GM18868 (cell line): ENCODE measurements at regions not wholly inside any gene's neighbourhood (a gene's known extent, or its start where the extent isn't known, plus 50 kb on each side); places are given as distances from the start of the nearest gene placed in this dataset.

Source experiments
- ATAC-seq: cut with Tn5 transposase; IDR thresholded peaks from one replicate; pipeline ENCODE4 v1.9.1; 2021; ENCODE audit warnings: mild to moderate bottlenecking, moderate library complexity; ENCODE audit not compliant: unreplicated experiment

- ATAC-seq: no peak
These were observed 100.2 kb upstream of the CASZ1 start for GRCh38 chr1:10896673-10897072.

- no peak for ATAC-seq
These were observed 101.0 kb upstream of the CASZ1 start for GRCh38 chr1:10897321-10897980.

GRCh38 chr1:10897981-10898728 is 101.7 kb upstream of the CASZ1 start:
- no peak for ATAC-seq

DNA sequence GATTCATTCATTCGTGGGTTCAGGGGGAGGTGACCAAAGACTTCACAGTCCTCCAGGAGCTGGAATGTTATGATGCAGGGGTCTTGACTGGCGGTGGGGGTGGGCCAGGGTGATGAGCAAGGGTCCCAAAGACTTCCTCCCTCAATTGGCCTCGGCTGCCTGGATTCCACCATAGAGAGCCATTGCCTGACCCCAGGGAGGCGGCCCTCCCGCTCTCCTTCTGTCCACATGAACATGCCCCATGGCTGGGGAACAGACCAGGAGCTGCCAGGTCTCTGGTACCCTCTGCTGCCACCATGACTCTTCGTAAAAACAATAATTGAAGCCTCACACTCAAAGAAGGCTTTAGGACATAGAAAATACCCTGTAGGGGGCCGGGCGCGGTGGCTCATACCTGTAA is 102.5 kb upstream of the CASZ1 start:
- ATAC-seq: no peak

DNA sequence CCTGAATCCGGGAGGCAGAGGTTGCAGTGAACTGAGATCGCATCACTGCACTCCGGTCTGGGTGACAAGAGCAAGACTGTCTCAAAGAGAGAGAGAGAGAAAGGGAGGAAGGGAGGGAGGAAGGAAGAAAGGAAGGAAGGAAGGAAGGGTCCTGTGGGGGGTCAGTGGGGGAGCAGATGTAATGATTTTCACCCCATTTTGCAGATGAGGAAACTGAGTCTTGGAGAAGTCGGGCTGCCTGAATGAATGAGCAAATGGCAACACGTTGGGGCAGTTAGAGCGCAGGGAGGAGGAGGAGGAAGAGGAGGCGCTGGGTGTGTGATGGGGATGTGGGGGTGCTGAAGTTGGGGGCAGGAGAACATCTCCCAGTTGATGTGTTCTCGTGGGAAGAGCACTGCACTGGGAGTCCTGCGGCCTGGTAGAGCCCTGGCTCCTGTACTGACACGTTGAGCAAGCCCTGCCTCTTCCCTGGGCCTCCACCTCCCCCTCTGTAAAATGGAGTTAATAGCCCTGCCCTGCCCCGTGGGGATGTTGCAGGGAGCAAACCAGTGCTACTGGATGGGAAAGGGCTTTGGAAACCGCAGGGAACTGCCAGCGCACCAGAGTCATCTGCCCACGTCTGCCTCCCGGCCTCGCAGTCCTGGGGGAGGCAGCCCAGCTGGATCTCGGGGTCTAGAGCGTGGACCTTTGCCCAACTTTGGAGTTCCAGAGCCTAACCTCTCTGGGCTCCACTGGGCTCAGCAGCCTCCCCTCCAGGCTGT is 103.2 kb upstream of the CASZ1 start:
- no peak for ATAC-seq

DNA sequence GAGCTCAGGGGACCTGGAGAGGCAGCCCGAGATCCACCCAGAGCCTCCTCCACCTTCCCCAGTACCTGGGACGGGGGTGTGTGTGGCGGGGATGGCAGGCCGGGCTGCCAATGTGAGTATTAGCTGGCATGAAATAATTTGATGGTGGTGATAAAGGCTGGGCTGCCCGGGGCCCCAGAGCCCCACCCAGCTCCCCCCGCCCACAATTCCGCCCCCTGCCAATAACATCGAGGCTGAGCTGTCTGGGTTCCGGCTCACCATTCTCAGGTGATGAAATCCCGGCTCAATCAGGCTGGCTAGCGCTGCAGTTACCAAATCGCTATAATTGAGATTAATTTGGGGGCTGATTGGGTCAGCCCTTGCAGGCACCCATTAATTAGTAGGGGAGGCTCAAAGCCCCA is 103.8 kb upstream of the CASZ1 start:
- ATAC-seq: no peak

- ATAC-seq: no peak
These were observed 104.2 kb upstream of the CASZ1 start for GRCh38 chr1:10900691-10901090.

DNA sequence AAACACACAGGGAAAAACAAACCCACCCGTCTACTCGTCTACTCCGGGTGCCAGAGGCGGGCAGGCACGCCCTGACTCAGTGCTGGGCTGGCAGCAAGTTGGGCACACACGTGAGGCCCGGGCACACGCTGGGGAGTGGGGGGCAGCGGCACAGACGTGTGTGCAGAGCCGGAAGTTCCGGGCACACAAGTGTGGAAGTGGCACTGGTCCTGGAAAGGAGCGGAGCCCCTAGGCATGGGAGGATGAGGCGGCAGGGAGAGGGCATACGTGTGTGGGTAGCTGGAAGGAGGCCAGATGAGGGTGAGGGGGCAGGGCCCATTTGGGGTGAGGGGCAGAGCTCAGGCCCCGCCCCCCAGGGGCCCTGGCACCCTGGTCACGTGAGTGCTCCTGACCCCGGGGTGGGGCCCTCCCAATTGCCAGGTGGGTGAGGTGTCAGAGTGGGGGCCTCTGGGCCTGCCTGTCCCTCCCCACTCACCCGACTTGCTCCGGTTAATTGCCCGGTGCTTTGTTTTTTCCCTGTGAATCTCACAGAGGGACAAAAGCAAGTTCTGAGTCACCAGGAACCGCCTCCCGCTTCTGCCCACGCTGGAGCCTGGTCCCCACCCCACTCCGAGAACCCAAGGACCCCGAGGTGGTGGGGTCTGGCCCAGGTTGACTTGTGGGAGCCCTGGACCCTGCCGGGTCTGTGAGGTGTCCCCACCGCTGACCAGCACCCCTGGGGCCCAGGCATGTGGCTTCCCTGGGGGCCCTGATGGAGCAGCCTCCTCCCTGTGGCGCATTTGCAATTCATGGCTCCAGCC is 104.8 kb upstream of the CASZ1 start:
- no peak for ATAC-seq

- no peak for ATAC-seq
These were observed 105.7 kb upstream of the CASZ1 start for GRCh38 chr1:10901891-10902805.

GRCh38 chr1:10903421-10903820 is 107.0 kb upstream of the CASZ1 start:
- no peak for ATAC-seq

GRCh38 chr1:10903821-10904220 is 107.4 kb upstream of the CASZ1 start:
- no peak for ATAC-seq

GRCh38 chr1:10904396-10905358 is 107.8 kb upstream of the TARDBP start:
- ATAC-seq: no peak

DNA sequence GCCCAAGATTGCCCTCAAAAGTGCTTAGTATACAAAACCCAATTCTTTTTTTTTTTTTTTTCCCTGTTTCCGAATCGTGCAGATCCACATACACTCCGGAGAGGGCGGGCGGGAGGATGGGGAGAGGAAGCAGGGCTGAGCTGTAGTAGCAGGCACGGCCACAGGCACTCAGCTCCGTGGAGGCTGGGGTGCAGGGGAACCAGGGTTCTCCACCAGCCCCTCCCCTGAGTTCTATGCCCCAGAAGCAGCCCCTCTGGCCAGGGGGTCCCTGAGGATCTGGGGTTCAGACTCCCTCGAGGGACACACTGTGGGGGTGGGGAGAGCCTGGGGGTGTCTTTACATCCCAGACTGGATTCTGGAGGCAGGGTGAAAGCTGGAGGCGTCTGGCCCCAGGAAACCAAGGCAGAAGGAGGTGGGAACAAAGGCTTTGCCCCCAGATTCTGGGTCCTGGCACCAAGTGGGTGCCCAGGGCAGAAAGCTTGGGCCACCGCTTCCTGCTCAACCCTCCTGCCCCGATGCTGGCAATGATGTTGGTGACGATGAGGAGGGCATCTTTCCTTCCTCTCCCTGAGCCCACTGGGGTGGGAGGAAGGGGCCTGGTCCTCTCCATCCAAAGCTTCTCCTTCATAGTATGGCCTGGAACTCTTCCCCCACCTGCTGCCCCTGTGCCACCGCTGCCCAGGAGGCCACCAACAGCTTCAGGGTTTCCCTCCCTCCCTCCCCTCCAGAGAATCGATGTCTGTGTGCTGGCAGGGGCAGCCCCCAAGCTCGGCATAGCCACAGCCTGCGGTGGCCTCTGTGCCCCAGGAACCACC is 106.4 kb upstream of the TARDBP start:
- no peak for ATAC-seq

- ATAC-seq: no peak
These were observed 105.5 kb upstream of the TARDBP start for GRCh38 chr1:10906866-10907519.

GRCh38 chr1:10908266-10908665 is 104.2 kb upstream of the TARDBP start:
- ATAC-seq: no peak

DNA sequence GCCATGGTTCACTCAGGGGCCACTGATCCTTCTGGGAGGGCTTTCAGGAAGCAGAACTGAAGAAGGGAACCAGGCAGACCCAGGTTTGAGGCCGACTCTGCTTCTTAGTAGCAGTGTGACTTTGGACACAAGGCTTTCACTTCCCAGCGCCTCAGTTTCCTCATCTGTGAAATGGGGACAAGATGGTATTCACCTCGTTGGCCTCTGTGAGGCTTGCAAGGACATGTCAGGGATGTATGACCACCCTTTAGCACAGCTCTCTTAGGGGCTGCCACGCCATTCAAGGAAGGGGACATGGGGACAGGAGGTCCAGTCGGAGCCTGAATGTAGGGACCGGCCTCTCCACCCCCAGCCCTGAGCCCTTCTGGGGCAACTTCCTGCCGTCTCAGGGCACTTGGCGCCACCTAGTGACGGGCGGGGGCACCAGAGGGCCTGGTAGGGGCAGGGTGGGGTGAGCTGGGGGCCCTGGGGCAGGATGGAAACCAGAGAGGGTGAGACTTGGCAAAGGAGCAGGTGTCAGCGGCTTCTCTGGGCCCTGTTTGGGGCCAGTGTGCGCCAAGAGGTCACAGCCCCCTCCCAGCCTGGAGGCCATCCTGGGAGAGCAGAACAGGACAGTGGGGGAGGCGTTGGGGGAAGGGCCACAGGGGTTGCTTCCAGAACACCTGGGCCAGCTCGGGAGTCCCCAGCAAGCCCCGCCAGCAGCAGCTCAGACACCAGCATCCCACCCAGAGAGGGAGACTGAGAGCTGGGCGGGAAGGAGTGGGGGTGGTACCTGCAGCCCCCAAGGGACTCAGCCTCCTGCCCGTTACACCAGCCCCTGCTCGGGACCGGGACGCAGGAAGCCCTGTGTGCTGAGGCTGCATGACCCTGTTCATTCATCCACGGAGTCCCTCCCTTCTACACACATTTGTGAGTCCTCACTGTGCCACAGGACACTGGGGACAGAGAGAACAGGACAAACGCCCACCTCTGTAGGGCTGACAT is 102.5 kb upstream of the TARDBP start:
- no peak for ATAC-seq
